ENCODE measurements at regions not wholly inside any gene's neighbourhood (a gene's known extent, or its start where the extent isn't known, plus 50 kb on each side); places are given as distances from the start of the nearest gene placed in this dataset.

DNA sequence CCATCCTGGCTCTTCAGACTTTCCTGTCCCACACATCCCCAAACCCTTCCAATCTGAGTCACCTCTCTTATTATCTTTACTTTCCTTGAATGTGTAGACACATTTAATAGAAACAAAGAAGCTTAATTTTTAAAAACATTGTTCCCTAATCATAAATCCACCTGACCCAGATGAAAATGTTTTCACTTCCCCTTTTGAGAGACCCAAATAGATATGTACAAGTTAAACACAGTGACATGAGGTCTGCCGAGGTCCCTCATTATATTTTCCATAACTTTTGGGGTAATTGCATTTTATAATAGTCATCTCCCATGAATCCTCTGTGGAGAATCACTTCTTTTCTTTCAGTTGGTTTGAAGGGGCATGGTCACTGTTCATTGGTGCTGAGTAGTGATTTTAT, 191.1 kb downstream of the GRIN2B start:
- no peaks in the 10 kb centered on the region for H3K79me2 ChIP-seq (ENCODE audit: insufficient read depth, low read length)
- H3K4me2 ChIP-seq (ENCODE audit: low read length) = no peak overlapping the region
- H3K9me3 ChIP-seq (ENCODE audit: low read length) = no peaks in the 10 kb centered on the region
- no peak overlapping the region for H3K27ac ChIP-seq (ENCODE audit: low read depth, low read length, poor library complexity, severe bottlenecking)
- H3K4me3 ChIP-seq (ENCODE audit: low read depth, low read length, poor library complexity, severe bottlenecking) = no peak overlapping the region
- no peak overlapping the region for H3K9ac ChIP-seq (ENCODE audit: low read length)
- peaks cover 7% of the 10 kb centered on the region for H3K4me1 ChIP-seq (ENCODE audit: insufficient read depth, low read length, severe bottlenecking)
- no peaks in the 10 kb centered on the region for H3K27me3 ChIP-seq (ENCODE audit: insufficient read depth, low read length)
- no peak for TF ChIP-seq CTCF (IDR thresholded peaks at IDR 0.05; ENCODE audit: low read length)
- no peak for TF ChIP-seq EZH2 (IDR thresholded peaks at IDR 0.05; ENCODE audit: borderline replicate concordance, low read length)
- H3K9me2 ChIP-seq (ENCODE audit: low read depth, low read length) = no peaks in the 10 kb centered on the region
- H3K36me3 ChIP-seq (ENCODE audit: insufficient read depth, low read length) = no peaks in the 10 kb centered on the region
- H4K20me1 ChIP-seq (ENCODE audit: insufficient read depth, low read length) = no peaks in the 10 kb centered on the region
- no peak overlapping the region for H2AFZ ChIP-seq (ENCODE audit: low read length)
- H3F3A ChIP-seq (ENCODE audit: insufficient read depth, low read length) = no peaks in the 10 kb centered on the region

DNA sequence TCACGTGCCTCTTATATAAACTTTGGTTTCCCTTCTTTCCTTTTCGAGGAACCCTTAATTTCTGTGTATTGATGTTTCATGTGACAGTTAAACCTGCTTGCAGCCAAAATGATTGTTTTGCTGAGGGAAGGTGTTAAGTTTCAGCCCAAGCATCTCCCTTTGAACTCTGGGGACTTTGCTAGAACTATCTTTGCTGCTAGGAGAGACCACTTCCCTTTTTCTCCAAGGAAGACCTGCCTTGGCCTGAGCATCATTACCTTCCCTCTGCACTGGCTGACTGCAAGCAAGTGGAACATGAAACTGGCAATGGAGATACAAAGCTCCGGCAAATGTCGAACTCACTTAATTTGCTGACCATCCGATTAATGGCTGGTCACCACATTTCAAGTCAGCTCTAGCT, 192.8 kb downstream of the GRIN2B start:
- Histone ChIP-seq H3F3A (ENCODE audit: insufficient read depth, low read length) (no peaks in the 10 kb centered on the region), H3K9me2 (ENCODE audit: low read depth, low read length) (no peaks in the 10 kb centered on the region), H3K9ac (ENCODE audit: low read length) (no peak overlapping the region)

GRCh38 chr12:13786646-13787045, 194.8 kb downstream of the GRIN2B start:
- no peak overlapping the region for H2AFZ ChIP-seq (ENCODE audit: low read length)
- no peaks in the 10 kb centered on the region for H3K27me3 ChIP-seq (ENCODE audit: insufficient read depth, low read length)
- H3K27ac ChIP-seq (ENCODE audit: low read depth, low read length, poor library complexity, severe bottlenecking) = no peak overlapping the region
- no peak overlapping the region for H3K9ac ChIP-seq (ENCODE audit: low read length)
- H3K9me2 ChIP-seq (ENCODE audit: low read depth, low read length) = no peaks in the 10 kb centered on the region
- H3K4me1 ChIP-seq (ENCODE audit: insufficient read depth, low read length, severe bottlenecking) = peaks cover 7% of the 10 kb centered on the region
- no peaks in the 10 kb centered on the region for H3F3A ChIP-seq (ENCODE audit: insufficient read depth, low read length)
- H4K20me1 ChIP-seq (ENCODE audit: insufficient read depth, low read length) = no peaks in the 10 kb centered on the region
- no peak overlapping the region for H3K4me2 ChIP-seq (ENCODE audit: low read length)
- no peaks in the 10 kb centered on the region for H3K79me2 ChIP-seq (ENCODE audit: insufficient read depth, low read length)
- no peak overlapping the region for H3K4me3 ChIP-seq (ENCODE audit: low read depth, low read length, poor library complexity, severe bottlenecking)
- H3K36me3 ChIP-seq (ENCODE audit: insufficient read depth, low read length) = no peaks in the 10 kb centered on the region
- H3K9me3 ChIP-seq (ENCODE audit: low read length) = no peaks in the 10 kb centered on the region
- TF ChIP-seq CTCF (IDR thresholded peaks at IDR 0.05; ENCODE audit: low read length) = no peak
- TF ChIP-seq EZH2 (IDR thresholded peaks at IDR 0.05; ENCODE audit: borderline replicate concordance, low read length) = no peak

More for the DNA sequence above, 192.8 kb downstream of the GRIN2B start:
- H3K4me3 ChIP-seq (ENCODE audit: low read depth, low read length, poor library complexity, severe bottlenecking) = no peak overlapping the region
- no peaks in the 10 kb centered on the region for H4K20me1 ChIP-seq (ENCODE audit: insufficient read depth, low read length)
- H3K9me3 ChIP-seq (ENCODE audit: low read length) = no peaks in the 10 kb centered on the region
- H3K27ac ChIP-seq (ENCODE audit: low read depth, low read length, poor library complexity, severe bottlenecking) = no peak overlapping the region
- H3K27me3 ChIP-seq (ENCODE audit: insufficient read depth, low read length) = no peaks in the 10 kb centered on the region
- peaks cover 7% of the 10 kb centered on the region for H3K4me1 ChIP-seq (ENCODE audit: insufficient read depth, low read length, severe bottlenecking)
- H3K79me2 ChIP-seq (ENCODE audit: insufficient read depth, low read length) = no peaks in the 10 kb centered on the region
- H3K36me3 ChIP-seq (ENCODE audit: insufficient read depth, low read length) = no peaks in the 10 kb centered on the region
- no peak overlapping the region for H3K4me2 ChIP-seq (ENCODE audit: low read length)
- TF ChIP-seq CTCF (IDR thresholded peaks at IDR 0.05; ENCODE audit: low read length) (no peak), EZH2 (IDR thresholded peaks at IDR 0.05; ENCODE audit: borderline replicate concordance, low read length) (no peak)
- no peak overlapping the region for H2AFZ ChIP-seq (ENCODE audit: low read length)

Data from OCI-LY1 (cell line).